SH-SY5Y (cell line): ENCODE measurements at regions not wholly inside any gene's neighbourhood (a gene's known extent, or its start where the extent isn't known, plus 50 kb on each side); places are given as distances from the start of the nearest gene placed in this dataset.

Source experiments
- GATA2 ChIP-seq: IDR thresholded peaks from 2 replicates; pipeline ENCODE4 v1.6.1; 2011; ENCODE audit warnings: mild to moderate bottlenecking, low read depth, low read length
- GATA3 ChIP-seq: IDR thresholded peaks from 2 replicates; pipeline ENCODE4 v1.6.1; 2011; ENCODE audit warnings: low read depth, mild to moderate bottlenecking, low read length, moderate library complexity

- no peak for TF ChIP-seq GATA3
- no peak for TF ChIP-seq GATA2
These were observed 222.5 kb upstream of the CACNA2D1 start for GRCh38 chr7:82665966-82666507.
